ENCODE measurements at regions not wholly inside any gene's neighbourhood (a gene's known extent, or its start where the extent isn't known, plus 50 kb on each side); places are given as distances from the start of the nearest gene placed in this dataset.

DNA sequence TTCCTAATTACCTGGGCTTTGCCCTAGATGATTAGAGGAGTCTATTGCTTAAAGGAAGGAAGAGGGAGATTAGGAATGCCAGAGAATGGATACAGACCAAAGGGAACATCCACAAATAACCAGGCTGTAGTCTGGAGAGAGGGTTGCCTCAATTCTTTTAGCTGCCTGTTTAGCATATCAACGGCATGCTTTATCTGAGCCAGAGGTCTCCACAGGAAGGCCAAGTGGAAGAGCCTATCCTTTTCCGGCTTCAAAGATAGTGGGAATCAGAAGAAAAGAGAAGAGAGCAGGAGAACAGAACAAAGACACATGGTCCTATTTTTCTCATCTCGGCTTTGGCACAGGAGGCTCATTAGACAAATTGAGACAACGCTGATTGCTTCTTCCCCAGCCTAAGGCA, 142.4 kb downstream of the NMUR2 start:
- no peaks in the 10 kb centered on the region for H3K9me3 ChIP-seq (replicated peaks; ENCODE audit: control insufficient read depth, insufficient read depth, low read length)
- no peak for FAIRE-seq
- H3K79me2 ChIP-seq (ENCODE audit: control insufficient read depth, insufficient read depth, low read length): no peaks in the 10 kb centered on the region
- CTCF ChIA-PET: no interaction called here
- H3K4me2 ChIP-seq (ENCODE audit: control insufficient read depth, insufficient read depth): no peak overlapping the region
- in situ Hi-C loops (cut with MboI) (no loop called here), intact Hi-C loops (cut with micrococcal nuclease; ENCODE audit: unreplicated experiment) (no loop called here)
- no peak overlapping the region for H3K9ac ChIP-seq (ENCODE audit: control insufficient read depth, insufficient read depth, low read length)
- RAD21 ChIA-PET (ENCODE audit: unreplicated experiment): no interaction called here
- no peak for TF ChIP-seq RAD51 (IDR thresholded peaks at IDR 0.05)
- no peak for TF ChIP-seq SPI1 (IDR thresholded peaks at IDR 0.05; ENCODE audit: borderline replicate concordance, insufficient read depth, low read depth, low read length)
- TF ChIP-seq ESRRA (IDR thresholded peaks at IDR 0.05; ENCODE audit: low read length): no peak
- no peak for TF ChIP-seq MTA2 (IDR thresholded peaks at IDR 0.05; ENCODE audit: low read depth)
- TF ChIP-seq, protein P1, sequence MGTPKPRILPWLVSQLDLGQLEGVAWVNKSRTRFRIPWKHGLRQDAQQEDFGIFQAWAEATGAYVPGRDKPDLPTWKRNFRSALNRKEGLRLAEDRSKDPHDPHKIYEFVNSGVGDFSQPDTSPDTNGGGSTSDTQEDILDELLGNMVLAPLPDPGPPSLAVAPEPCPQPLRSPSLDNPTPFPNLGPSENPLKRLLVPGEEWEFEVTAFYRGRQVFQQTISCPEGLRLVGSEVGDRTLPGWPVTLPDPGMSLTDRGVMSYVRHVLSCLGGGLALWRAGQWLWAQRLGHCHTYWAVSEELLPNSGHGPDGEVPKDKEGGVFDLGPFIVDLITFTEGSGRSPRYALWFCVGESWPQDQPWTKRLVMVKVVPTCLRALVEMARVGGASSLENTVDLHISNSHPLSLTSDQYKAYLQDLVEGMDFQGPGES (IDR thresholded peaks at IDR 0.05): no peak
- no peak for TF ChIP-seq CBFB (IDR thresholded peaks at IDR 0.05; ENCODE audit: low read depth)
- TF ChIP-seq PML (IDR thresholded peaks at IDR 0.05; ENCODE audit: low read length): no peak
- TF ChIP-seq, protein P2, sequence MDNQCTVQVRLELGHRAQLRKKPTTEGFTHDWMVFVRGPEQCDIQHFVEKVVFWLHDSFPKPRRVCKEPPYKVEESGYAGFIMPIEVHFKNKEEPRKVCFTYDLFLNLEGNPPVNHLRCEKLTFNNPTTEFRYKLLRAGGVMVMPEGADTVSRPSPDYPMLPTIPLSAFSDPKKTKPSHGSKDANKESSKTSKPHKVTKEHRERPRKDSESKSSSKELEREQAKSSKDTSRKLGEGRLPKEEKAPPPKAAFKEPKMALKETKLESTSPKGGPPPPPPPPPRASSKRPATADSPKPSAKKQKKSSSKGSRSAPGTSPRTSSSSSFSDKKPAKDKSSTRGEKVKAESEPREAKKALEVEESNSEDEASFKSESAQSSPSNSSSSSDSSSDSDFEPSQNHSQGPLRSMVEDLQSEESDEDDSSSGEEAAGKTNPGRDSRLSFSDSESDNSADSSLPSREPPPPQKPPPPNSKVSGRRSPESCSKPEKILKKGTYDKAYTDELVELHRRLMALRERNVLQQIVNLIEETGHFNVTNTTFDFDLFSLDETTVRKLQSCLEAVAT (IDR thresholded peaks at IDR 0.05): no peak
- TF ChIP-seq, protein P3, sequence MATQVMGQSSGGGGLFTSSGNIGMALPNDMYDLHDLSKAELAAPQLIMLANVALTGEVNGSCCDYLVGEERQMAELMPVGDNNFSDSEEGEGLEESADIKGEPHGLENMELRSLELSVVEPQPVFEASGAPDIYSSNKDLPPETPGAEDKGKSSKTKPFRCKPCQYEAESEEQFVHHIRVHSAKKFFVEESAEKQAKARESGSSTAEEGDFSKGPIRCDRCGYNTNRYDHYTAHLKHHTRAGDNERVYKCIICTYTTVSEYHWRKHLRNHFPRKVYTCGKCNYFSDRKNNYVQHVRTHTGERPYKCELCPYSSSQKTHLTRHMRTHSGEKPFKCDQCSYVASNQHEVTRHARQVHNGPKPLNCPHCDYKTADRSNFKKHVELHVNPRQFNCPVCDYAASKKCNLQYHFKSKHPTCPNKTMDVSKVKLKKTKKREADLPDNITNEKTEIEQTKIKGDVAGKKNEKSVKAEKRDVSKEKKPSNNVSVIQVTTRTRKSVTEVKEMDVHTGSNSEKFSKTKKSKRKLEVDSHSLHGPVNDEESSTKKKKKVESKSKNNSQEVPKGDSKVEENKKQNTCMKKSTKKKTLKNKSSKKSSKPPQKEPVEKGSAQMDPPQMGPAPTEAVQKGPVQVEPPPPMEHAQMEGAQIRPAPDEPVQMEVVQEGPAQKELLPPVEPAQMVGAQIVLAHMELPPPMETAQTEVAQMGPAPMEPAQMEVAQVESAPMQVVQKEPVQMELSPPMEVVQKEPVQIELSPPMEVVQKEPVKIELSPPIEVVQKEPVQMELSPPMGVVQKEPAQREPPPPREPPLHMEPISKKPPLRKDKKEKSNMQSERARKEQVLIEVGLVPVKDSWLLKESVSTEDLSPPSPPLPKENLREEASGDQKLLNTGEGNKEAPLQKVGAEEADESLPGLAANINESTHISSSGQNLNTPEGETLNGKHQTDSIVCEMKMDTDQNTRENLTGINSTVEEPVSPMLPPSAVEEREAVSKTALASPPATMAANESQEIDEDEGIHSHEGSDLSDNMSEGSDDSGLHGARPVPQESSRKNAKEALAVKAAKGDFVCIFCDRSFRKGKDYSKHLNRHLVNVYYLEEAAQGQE (IDR thresholded peaks at IDR 0.05; ENCODE audit: low read depth, low read length): no peak
- no peak for TF ChIP-seq MYC (IDR thresholded peaks at IDR 0.05; ENCODE audit: insufficient read depth, insufficient read length, insufficient replicate concordance, low read length, severe bottlenecking)
- no peak for TF ChIP-seq SIX5 (IDR thresholded peaks at IDR 0.05; ENCODE audit: low read depth, low read length, severe bottlenecking)
- TF ChIP-seq KAT2A (conservative IDR thresholded peaks at IDR 0.05; ENCODE audit: control insufficient read depth, low read depth, low read length): no peak
- TF ChIP-seq, protein P4, sequence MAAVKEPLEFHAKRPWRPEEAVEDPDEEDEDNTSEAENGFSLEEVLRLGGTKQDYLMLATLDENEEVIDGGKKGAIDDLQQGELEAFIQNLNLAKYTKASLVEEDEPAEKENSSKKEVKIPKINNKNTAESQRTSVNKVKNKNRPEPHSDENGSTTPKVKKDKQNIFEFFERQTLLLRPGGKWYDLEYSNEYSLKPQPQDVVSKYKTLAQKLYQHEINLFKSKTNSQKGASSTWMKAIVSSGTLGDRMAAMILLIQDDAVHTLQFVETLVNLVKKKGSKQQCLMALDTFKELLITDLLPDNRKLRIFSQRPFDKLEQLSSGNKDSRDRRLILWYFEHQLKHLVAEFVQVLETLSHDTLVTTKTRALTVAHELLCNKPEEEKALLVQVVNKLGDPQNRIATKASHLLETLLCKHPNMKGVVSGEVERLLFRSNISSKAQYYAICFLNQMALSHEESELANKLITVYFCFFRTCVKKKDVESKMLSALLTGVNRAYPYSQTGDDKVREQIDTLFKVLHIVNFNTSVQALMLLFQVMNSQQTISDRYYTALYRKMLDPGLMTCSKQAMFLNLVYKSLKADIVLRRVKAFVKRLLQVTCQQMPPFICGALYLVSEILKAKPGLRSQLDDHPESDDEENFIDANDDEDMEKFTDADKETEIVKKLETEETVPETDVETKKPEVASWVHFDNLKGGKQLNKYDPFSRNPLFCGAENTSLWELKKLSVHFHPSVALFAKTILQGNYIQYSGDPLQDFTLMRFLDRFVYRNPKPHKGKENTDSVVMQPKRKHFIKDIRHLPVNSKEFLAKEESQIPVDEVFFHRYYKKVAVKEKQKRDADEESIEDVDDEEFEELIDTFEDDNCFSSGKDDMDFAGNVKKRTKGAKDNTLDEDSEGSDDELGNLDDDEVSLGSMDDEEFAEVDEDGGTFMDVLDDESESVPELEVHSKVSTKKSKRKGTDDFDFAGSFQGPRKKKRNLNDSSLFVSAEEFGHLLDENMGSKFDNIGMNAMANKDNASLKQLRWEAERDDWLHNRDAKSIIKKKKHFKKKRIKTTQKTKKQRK (IDR thresholded peaks at IDR 0.05; ENCODE audit: low read depth, low read length): no peak
- TF ChIP-seq NBN (IDR thresholded peaks at IDR 0.05): no peak
- TF ChIP-seq SP1 (IDR thresholded peaks at IDR 0.05; ENCODE audit: low read depth, low read length): no peak
- TF ChIP-seq, protein P5, sequence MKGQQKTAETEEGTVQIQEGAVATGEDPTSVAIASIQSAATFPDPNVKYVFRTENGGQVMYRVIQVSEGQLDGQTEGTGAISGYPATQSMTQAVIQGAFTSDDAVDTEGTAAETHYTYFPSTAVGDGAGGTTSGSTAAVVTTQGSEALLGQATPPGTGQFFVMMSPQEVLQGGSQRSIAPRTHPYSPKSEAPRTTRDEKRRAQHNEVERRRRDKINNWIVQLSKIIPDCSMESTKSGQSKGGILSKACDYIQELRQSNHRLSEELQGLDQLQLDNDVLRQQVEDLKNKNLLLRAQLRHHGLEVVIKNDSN (IDR thresholded peaks at IDR 0.05; ENCODE audit: borderline replicate concordance, extremely low read length, insufficient read depth, low read depth, low read length): no peak
- H2AFZ ChIP-seq (ENCODE audit: control insufficient read depth, low read depth, low read length): no peak overlapping the region
- BruUV-seq (replicated peaks): no TSS peak
- H4K20me1 ChIP-seq (ENCODE audit: control insufficient read depth, insufficient read depth): no peaks in the 10 kb centered on the region
- H3K27me3 ChIP-seq (replicated peaks in 1 of 2; ENCODE audit: control insufficient read depth in 2 of 2, insufficient read depth in 2 of 2, low read length in 1 of 2): peaks cover 0 to 3% of the 10 kb centered on the region in 2 experiments; a peak in 1 of 4 replicates
- no peaks in the 10 kb centered on the region for H3K4me1 ChIP-seq (ENCODE audit: control insufficient read depth, insufficient read depth, low read length)
- ATAC-seq: no peak
- H3K27ac ChIP-seq (ENCODE audit: control insufficient read depth, insufficient read depth): no peak overlapping the region
- 21% methylated on average over 4 of the region's 4 CpGs for WGBS (ENCODE audit: insufficient coverage, insufficient replicate concordance, low lambda C conversion rate, missing lambda C conversion rate)
- POLR2A ChIA-PET: no interaction called here
- DNase-seq (ENCODE audit: low read depth, low spot score): no peak
- SMC1A ChIA-PET (ENCODE audit: uncharacterized antibody, unreplicated experiment): no interaction called here
- H3K4me3 ChIP-seq: no peak overlapping the region
- no peaks in the 10 kb centered on the region for H3K36me3 ChIP-seq (ENCODE audit: control insufficient read depth in 2 of 2, insufficient read depth in 2 of 2, low read length in 1 of 2)
